ENCODE measurements at regions not wholly inside any gene's neighbourhood (a gene's known extent, or its start where the extent isn't known, plus 50 kb on each side); places are given as distances from the start of the nearest gene placed in this dataset.

GRCh38 chr1:82215056-82215852 lies 414.5 kb downstream of the ADGRL2 start:
- H3K4me1 Mint-ChIP-seq: no peaks in the 10 kb centered on the region
- ATAC-seq: no peak
- no peak overlapping the region for H3K27ac Mint-ChIP-seq

GRCh38 chr1:82214606-82215005 lies 413.9 kb downstream of the ADGRL2 start:
- no peaks in the 10 kb centered on the region for H3K4me1 Mint-ChIP-seq
- H3K9me3 Mint-ChIP-seq (ENCODE audit: low read depth): no peaks in the 10 kb centered on the region
- no peaks in the 10 kb centered on the region for H3K36me3 Mint-ChIP-seq
- CTCF ChIA-PET: no interaction called here
- no peak overlapping the region for H3K27ac Mint-ChIP-seq
- H3K4me3 Mint-ChIP-seq: no peak overlapping the region
- H3K27me3 Mint-ChIP-seq: no peaks in the 10 kb centered on the region
- ATAC-seq (no peak), DNase-seq (no peak)

More at GRCh38 chr1:82215056-82215852, 414.5 kb downstream of the ADGRL2 start:
- CTCF ChIA-PET: no interaction called here
- DNase-seq: no peak
- Mint-ChIP-seq H3K27me3 (no peaks in the 10 kb centered on the region), H3K9me3 (ENCODE audit: low read depth) (peaks cover under 1% of the 10 kb centered on the region), H3K4me3 (no peak overlapping the region), H3K36me3 (no peaks in the 10 kb centered on the region)

GRCh38 chr1:82197606-82198005 lies 396.9 kb downstream of the ADGRL2 start:
- H3K36me3 Mint-ChIP-seq: no peaks in the 10 kb centered on the region
- no peak for ATAC-seq
- no peaks in the 10 kb centered on the region for H3K27me3 Mint-ChIP-seq
- CTCF ChIA-PET: no interaction called here
- H3K4me3 Mint-ChIP-seq: no peak overlapping the region
- H3K9me3 Mint-ChIP-seq (ENCODE audit: low read depth): no peaks in the 10 kb centered on the region
- H3K4me1 Mint-ChIP-seq: no peaks in the 10 kb centered on the region
- no peak for DNase-seq
- H3K27ac Mint-ChIP-seq: no peak overlapping the region

GRCh38 chr1:82195245-82195644 lies 394.5 kb downstream of the ADGRL2 start:
- DNase-seq (no peak), ATAC-seq (no peak)
- CTCF ChIA-PET: no interaction called here
- no peak overlapping the region for H3K4me3 Mint-ChIP-seq
- no peaks in the 10 kb centered on the region for H3K36me3 Mint-ChIP-seq
- no peaks in the 10 kb centered on the region for H3K4me1 Mint-ChIP-seq
- no peaks in the 10 kb centered on the region for H3K9me3 Mint-ChIP-seq (ENCODE audit: low read depth)
- no peak overlapping the region for H3K27ac Mint-ChIP-seq
- H3K27me3 Mint-ChIP-seq: no peaks in the 10 kb centered on the region

- DNase-seq (no peak), ATAC-seq (no peak)
- Mint-ChIP-seq H3K9me3 (ENCODE audit: low read depth) (peaks cover 5% of the 10 kb centered on the region), H3K27me3 (no peaks in the 10 kb centered on the region), H3K27ac (no peak overlapping the region), H3K36me3 (no peaks in the 10 kb centered on the region), H3K4me3 (no peak overlapping the region), H3K4me1 (no peaks in the 10 kb centered on the region)
- CTCF ChIA-PET: no interaction called here
Observed at GRCh38 chr1:82185084-82185483, 384.4 kb downstream of the ADGRL2 start.

GRCh38 chr1:82181846-82182245 lies 381.1 kb downstream of the ADGRL2 start:
- Mint-ChIP-seq H3K27me3 (no peaks in the 10 kb centered on the region), H3K27ac (no peak overlapping the region), H3K4me3 (no peak overlapping the region), H3K36me3 (no peaks in the 10 kb centered on the region), H3K9me3 (ENCODE audit: low read depth) (peaks cover 3% of the 10 kb centered on the region), H3K4me1 (no peaks in the 10 kb centered on the region)
- DNase-seq: no peak
- no peak for ATAC-seq
- CTCF ChIA-PET: no interaction called here

GRCh38 chr1:82179131-82179530 lies 378.4 kb downstream of the ADGRL2 start:
- no peak for DNase-seq
- Mint-ChIP-seq H3K27me3 (no peaks in the 10 kb centered on the region), H3K4me1 (no peaks in the 10 kb centered on the region), H3K27ac (no peak overlapping the region), H3K9me3 (ENCODE audit: low read depth) (no peaks in the 10 kb centered on the region), H3K36me3 (no peaks in the 10 kb centered on the region), H3K4me3 (no peak overlapping the region)
- CTCF ChIA-PET: no interaction called here
- no peak for ATAC-seq

GRCh38 chr1:82177192-82177591 lies 376.5 kb downstream of the ADGRL2 start:
- DNase-seq (no peak), ATAC-seq (no peak)
- CTCF ChIA-PET: no interaction called here
- Mint-ChIP-seq H3K9me3 (ENCODE audit: low read depth) (no peaks in the 10 kb centered on the region), H3K27me3 (no peaks in the 10 kb centered on the region), H3K36me3 (no peaks in the 10 kb centered on the region), H3K4me1 (no peaks in the 10 kb centered on the region), H3K4me3 (no peak overlapping the region), H3K27ac (no peak overlapping the region)

- CTCF ChIA-PET: interaction anchor here (0.7 kb wide), 1 partner anchor 52 kb away, joined by 3 read pairs; no protein-coding TSS in a partner anchor
Observed at GRCh38 chr1:82171955-82172354, 371.2 kb downstream of the ADGRL2 start.

GRCh38 chr1:82168482-82168881 lies 367.7 kb downstream of the ADGRL2 start:
- no peaks in the 10 kb centered on the region for H3K4me1 Mint-ChIP-seq
- no peaks in the 10 kb centered on the region for H3K27me3 Mint-ChIP-seq
- no peak for DNase-seq
- H3K4me3 Mint-ChIP-seq: no peak overlapping the region
- no peaks in the 10 kb centered on the region for H3K36me3 Mint-ChIP-seq
- CTCF ChIA-PET: no interaction called here
- no peak for ATAC-seq
- no peak overlapping the region for H3K27ac Mint-ChIP-seq
- peaks cover 2% of the 10 kb centered on the region for H3K9me3 Mint-ChIP-seq (ENCODE audit: low read depth)

More at GRCh38 chr1:82171955-82172354, 371.2 kb downstream of the ADGRL2 start:
- Mint-ChIP-seq H3K36me3 (no peaks in the 10 kb centered on the region), H3K27ac (no peak overlapping the region), H3K27me3 (no peaks in the 10 kb centered on the region), H3K4me1 (no peaks in the 10 kb centered on the region), H3K4me3 (no peak overlapping the region), H3K9me3 (ENCODE audit: low read depth) (no peaks in the 10 kb centered on the region)
- ATAC-seq: no peak
- no peak for DNase-seq

GRCh38 chr1:82165304-82165703 lies 364.6 kb downstream of the ADGRL2 start:
- no peak for ATAC-seq
- Mint-ChIP-seq H3K4me1 (no peaks in the 10 kb centered on the region), H3K27me3 (no peaks in the 10 kb centered on the region), H3K9me3 (ENCODE audit: low read depth) (peaks cover 5% of the 10 kb centered on the region), H3K4me3 (no peak overlapping the region), H3K27ac (no peak overlapping the region), H3K36me3 (no peaks in the 10 kb centered on the region)
- no peak for DNase-seq
- CTCF ChIA-PET: no interaction called here

GRCh38 chr1:82162486-82163420 lies 362.0 kb downstream of the ADGRL2 start:
- no peaks in the 10 kb centered on the region for H3K36me3 Mint-ChIP-seq
- CTCF ChIA-PET: no interaction called here
- H3K4me3 Mint-ChIP-seq: no peak overlapping the region
- DNase-seq: no peak
- H3K4me1 Mint-ChIP-seq: no peaks in the 10 kb centered on the region
- H3K9me3 Mint-ChIP-seq (ENCODE audit: low read depth): peaks cover 8% of the 10 kb centered on the region
- no peaks in the 10 kb centered on the region for H3K27me3 Mint-ChIP-seq
- H3K27ac Mint-ChIP-seq: no peak overlapping the region
- no peak for ATAC-seq

GRCh38 chr1:82161700-82162141 lies 361.0 kb downstream of the ADGRL2 start:
- H3K4me1 Mint-ChIP-seq: no peaks in the 10 kb centered on the region
- peaks cover 8% of the 10 kb centered on the region for H3K9me3 Mint-ChIP-seq (ENCODE audit: low read depth)
- no peak overlapping the region for H3K4me3 Mint-ChIP-seq
- DNase-seq (no peak), ATAC-seq (no peak)
- H3K36me3 Mint-ChIP-seq: no peaks in the 10 kb centered on the region
- CTCF ChIA-PET: no interaction called here
- H3K27ac Mint-ChIP-seq: no peak overlapping the region
- H3K27me3 Mint-ChIP-seq: no peaks in the 10 kb centered on the region

- H3K27ac Mint-ChIP-seq: no peak overlapping the region
- no peak overlapping the region for H3K4me3 Mint-ChIP-seq
- H3K27me3 Mint-ChIP-seq: no peaks in the 10 kb centered on the region
- no peaks in the 10 kb centered on the region for H3K4me1 Mint-ChIP-seq
- ATAC-seq (no peak), DNase-seq (no peak)
- H3K36me3 Mint-ChIP-seq: no peaks in the 10 kb centered on the region
- peaks cover 8% of the 10 kb centered on the region for H3K9me3 Mint-ChIP-seq (ENCODE audit: low read depth)
- CTCF ChIA-PET: no interaction called here
Observed at GRCh38 chr1:82160903-82161302, 360.2 kb downstream of the ADGRL2 start.

Measured in activated CD8-positive, alpha-beta memory T cell treated with anti-CD3 and anti-CD28 coated beads, Interleukin-2, amount 10 ng/mL, durations not matched to agents 7 days and 5 days (primary cell).